HEK293 (cell line): ENCODE measurements at regions not wholly inside any gene's neighbourhood (a gene's known extent, or its start where the extent isn't known, plus 50 kb on each side); places are given as distances from the start of the nearest gene placed in this dataset.

Experiments used
- KLF10 ChIP-seq: fragments of 450-650 bp; IDR thresholded peaks from 2 replicates; pipeline ENCODE4 v1.5.1; 2018; ENCODE audit warnings: missing biosample characterization, mild to moderate bottlenecking, missing genetic modification characterization
- KLF17 ChIP-seq: fragments of 450-650 bp; formaldehyde crosslinking; IDR thresholded peaks from 2 replicates; pipeline ENCODE4 v1.5.1; 2016; ENCODE audit warnings: missing biosample characterization, missing genetic modification characterization
- REPIN1 ChIP-seq: fragments of 450-650 bp; formaldehyde crosslinking; IDR thresholded peaks from 2 replicates; pipeline ENCODE4 v1.5.1; 2017; ENCODE audit warnings: missing biosample characterization, missing genetic modification characterization, low read depth
- ZNF274 ChIP-seq, 2 experiments: fragments of 200-500 bp in 1 of 2; fragments of 450-650 bp in 1 of 2; sonication (Bioruptor generic) in 1 of 2; formaldehyde crosslinking in 1 of 2; IDR thresholded peaks; 2 replicates each; pipeline versions ENCODE4 v1.5.1 to v1.6.1; 2014 to 2016; ENCODE audit warnings: borderline replicate concordance in 1 of 2, inconsistent platforms in 1 of 2, low read length in 1 of 2, missing biosample characterization in 1 of 2, missing genetic modification characterization in 1 of 2
- ZNF324 ChIP-seq: fragments of 450-650 bp; formaldehyde crosslinking; IDR thresholded peaks from 2 replicates; pipeline ENCODE4 v1.5.1; 2016; ENCODE audit warnings: missing biosample characterization, missing genetic modification characterization
- ZNF362 ChIP-seq: fragments of 450-650 bp; formaldehyde crosslinking; IDR thresholded peaks from 2 replicates; pipeline ENCODE4 v1.5.1; 2016; ENCODE audit warnings: missing biosample characterization, missing genetic modification characterization
- TF ChIP-seq, protein P1 (sequence below): fragments of 450-650 bp; formaldehyde crosslinking; IDR thresholded peaks from 2 replicates; pipeline ENCODE4 v1.5.1; 2016; ENCODE audit warnings: missing biosample characterization, missing genetic modification characterization
- TF ChIP-seq, protein P2 (sequence below): fragments of 450-650 bp; formaldehyde crosslinking; IDR thresholded peaks from 2 replicates; pipeline ENCODE4 v1.5.1; 2016; ENCODE audit warnings: missing biosample characterization, missing genetic modification characterization

GRCh38 chr12:127873306-127873705, 393.7 kb upstream of the TMEM132C start:
- TF ChIP-seq REPIN1 (tag by site-specific recombination): no peak
- TF ChIP-seq, protein P1, sequence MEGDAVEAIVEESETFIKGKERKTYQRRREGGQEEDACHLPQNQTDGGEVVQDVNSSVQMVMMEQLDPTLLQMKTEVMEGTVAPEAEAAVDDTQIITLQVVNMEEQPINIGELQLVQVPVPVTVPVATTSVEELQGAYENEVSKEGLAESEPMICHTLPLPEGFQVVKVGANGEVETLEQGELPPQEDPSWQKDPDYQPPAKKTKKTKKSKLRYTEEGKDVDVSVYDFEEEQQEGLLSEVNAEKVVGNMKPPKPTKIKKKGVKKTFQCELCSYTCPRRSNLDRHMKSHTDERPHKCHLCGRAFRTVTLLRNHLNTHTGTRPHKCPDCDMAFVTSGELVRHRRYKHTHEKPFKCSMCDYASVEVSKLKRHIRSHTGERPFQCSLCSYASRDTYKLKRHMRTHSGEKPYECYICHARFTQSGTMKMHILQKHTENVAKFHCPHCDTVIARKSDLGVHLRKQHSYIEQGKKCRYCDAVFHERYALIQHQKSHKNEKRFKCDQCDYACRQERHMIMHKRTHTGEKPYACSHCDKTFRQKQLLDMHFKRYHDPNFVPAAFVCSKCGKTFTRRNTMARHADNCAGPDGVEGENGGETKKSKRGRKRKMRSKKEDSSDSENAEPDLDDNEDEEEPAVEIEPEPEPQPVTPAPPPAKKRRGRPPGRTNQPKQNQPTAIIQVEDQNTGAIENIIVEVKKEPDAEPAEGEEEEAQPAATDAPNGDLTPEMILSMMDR (tag by site-specific recombination): no peak
- no peak for TF ChIP-seq ZNF324 (tag by site-specific recombination)
- TF ChIP-seq ZNF362 (tag by site-specific recombination): no peak
- TF ChIP-seq, protein P2, sequence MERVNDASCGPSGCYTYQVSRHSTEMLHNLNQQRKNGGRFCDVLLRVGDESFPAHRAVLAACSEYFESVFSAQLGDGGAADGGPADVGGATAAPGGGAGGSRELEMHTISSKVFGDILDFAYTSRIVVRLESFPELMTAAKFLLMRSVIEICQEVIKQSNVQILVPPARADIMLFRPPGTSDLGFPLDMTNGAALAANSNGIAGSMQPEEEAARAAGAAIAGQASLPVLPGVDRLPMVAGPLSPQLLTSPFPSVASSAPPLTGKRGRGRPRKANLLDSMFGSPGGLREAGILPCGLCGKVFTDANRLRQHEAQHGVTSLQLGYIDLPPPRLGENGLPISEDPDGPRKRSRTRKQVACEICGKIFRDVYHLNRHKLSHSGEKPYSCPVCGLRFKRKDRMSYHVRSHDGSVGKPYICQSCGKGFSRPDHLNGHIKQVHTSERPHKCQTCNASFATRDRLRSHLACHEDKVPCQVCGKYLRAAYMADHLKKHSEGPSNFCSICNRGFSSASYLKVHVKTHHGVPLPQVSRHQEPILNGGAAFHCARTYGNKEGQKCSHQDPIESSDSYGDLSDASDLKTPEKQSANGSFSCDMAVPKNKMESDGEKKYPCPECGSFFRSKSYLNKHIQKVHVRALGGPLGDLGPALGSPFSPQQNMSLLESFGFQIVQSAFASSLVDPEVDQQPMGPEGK (tag by site-specific recombination): no peak
- TF ChIP-seq KLF10: no peak
- no peak for TF ChIP-seq ZNF274 (IDR thresholded peaks at IDR 0.05; ENCODE audit: low read length)
- TF ChIP-seq ZNF274 (tag by site-specific recombination; IDR thresholded peaks at IDR 0.05; ENCODE audit: borderline replicate concordance): no peak
- no peak for TF ChIP-seq KLF17
